ENCODE measurements at regions not wholly inside any gene's neighbourhood (a gene's known extent, or its start where the extent isn't known, plus 50 kb on each side); places are given as distances from the start of the nearest gene placed in this dataset.

GRCh38 chr5:61231813-61232212, 69.5 kb upstream of the SMIM15 start:
- H2AFZ ChIP-seq (ENCODE audit: low read depth, low read length, poor library complexity, severe bottlenecking), result no peak overlapping the region
- no peak overlapping the region for H3K27ac ChIP-seq (ENCODE audit: low read depth, low read length)
- ATAC-seq (no peak), DNase-seq (ENCODE audit: low read depth, low spot score) (no peak)
- H3K4me1 ChIP-seq (ENCODE audit: control insufficient read depth in 1 of 2, insufficient read depth in 2 of 2, low read length in 2 of 2), result peaks cover 0 to 16% of the 10 kb centered on the region in 2 experiments; a peak in 1 of 4 replicates
- POLR2A ChIA-PET, result no interaction called here
- H3K4me3 ChIP-seq (replicated peaks in 1 of 2; ENCODE audit: low read depth in 1 of 2, low read length in 2 of 2), result no peak overlapping the region
- no peaks in the 10 kb centered on the region for H3K27me3 ChIP-seq (ENCODE audit: insufficient read depth, low read length)
- no peaks in the 10 kb centered on the region for H3K9me3 ChIP-seq (ENCODE audit: control insufficient read depth in 1 of 2, insufficient read depth in 1 of 2, low read depth in 1 of 2, low read length in 2 of 2)
- no TSS peak for BruUV-seq (replicated peaks)
- H3K9me2 ChIP-seq (ENCODE audit: insufficient read depth), result no peaks in the 10 kb centered on the region
- H3K9ac ChIP-seq (ENCODE audit: low read length), result no peak overlapping the region
- intact Hi-C loops (cut with micrococcal nuclease), result no loop called here
- H3K79me2 ChIP-seq (ENCODE audit: insufficient read depth, low read length), result no peaks in the 10 kb centered on the region
- TF ChIP-seq, protein P1, sequence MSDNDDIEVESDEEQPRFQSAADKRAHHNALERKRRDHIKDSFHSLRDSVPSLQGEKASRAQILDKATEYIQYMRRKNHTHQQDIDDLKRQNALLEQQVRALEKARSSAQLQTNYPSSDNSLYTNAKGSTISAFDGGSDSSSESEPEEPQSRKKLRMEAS (IDR thresholded peaks at IDR 0.05), result no peak
- TF ChIP-seq, protein P2, sequence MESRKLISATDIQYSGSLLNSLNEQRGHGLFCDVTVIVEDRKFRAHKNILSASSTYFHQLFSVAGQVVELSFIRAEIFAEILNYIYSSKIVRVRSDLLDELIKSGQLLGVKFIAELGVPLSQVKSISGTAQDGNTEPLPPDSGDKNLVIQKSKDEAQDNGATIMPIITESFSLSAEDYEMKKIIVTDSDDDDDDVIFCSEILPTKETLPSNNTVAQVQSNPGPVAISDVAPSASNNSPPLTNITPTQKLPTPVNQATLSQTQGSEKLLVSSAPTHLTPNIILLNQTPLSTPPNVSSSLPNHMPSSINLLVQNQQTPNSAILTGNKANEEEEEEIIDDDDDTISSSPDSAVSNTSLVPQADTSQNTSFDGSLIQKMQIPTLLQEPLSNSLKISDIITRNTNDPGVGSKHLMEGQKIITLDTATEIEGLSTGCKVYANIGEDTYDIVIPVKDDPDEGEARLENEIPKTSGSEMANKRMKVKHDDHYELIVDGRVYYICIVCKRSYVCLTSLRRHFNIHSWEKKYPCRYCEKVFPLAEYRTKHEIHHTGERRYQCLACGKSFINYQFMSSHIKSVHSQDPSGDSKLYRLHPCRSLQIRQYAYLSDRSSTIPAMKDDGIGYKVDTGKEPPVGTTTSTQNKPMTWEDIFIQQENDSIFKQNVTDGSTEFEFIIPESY (IDR thresholded peaks at IDR 0.05; ENCODE audit: extremely low read depth, insufficient replicate concordance, low read length), result no peak
- TF ChIP-seq RAD21 (IDR thresholded peaks at IDR 0.05; ENCODE audit: low read depth), result no peak
- TF ChIP-seq REST (IDR thresholded peaks at IDR 0.05; ENCODE audit: low read depth), result no peak
- TF ChIP-seq ZFX (IDR thresholded peaks at IDR 0.05), result no peak
- TF ChIP-seq EZH2phosphoT487 (IDR thresholded peaks at IDR 0.05; ENCODE audit: borderline replicate concordance), result no peak
- no peak for TF ChIP-seq FOSL1 (IDR thresholded peaks at IDR 0.05; ENCODE audit: low read depth)
- no peak for TF ChIP-seq CTCF (IDR thresholded peaks at IDR 0.05 in 2 of 3, conservative IDR thresholded peaks at IDR 0.05 in 1 of 3; ENCODE audit: borderline replicate concordance in 1 of 3, insufficient read depth in 1 of 3, low read depth in 2 of 3, low read length in 2 of 3)
- H4K20me1 ChIP-seq (ENCODE audit: insufficient read depth), result no peaks in the 10 kb centered on the region
- H3K36me3 ChIP-seq (ENCODE audit: control insufficient read depth in 1 of 2, insufficient read depth in 2 of 2, low read length in 2 of 2), result no peaks in the 10 kb centered on the region
- H3K4me2 ChIP-seq (ENCODE audit: low read length), result no peak overlapping the region
- RAD21 ChIA-PET (ENCODE audit: low non-redundant PET in 1 of 2, low total read pairs in 2 of 2, uncharacterized antibody in 2 of 2, unreplicated experiment in 2 of 2), result no interaction called here
- CTCF ChIA-PET, result no interaction called here

All from HCT116 (cell line).